ENCODE measurements at regions not wholly inside any gene's neighbourhood (a gene's known extent, or its start where the extent isn't known, plus 50 kb on each side); places are given as distances from the start of the nearest gene placed in this dataset.

- WGBS (ENCODE audit: extremely low coverage, insufficient read length, low lambda C conversion rate), result no CpG with 5 or more reads among the region's 3 CpGs
- no peak overlapping the region for H3K27ac Mint-ChIP-seq
- H3K4me3 Mint-ChIP-seq, result no peak overlapping the region
- no peak overlapping the region for H3K18ac ChIP-seq (ENCODE audit: insufficient read length, low read depth, low read length)
- H3K23me2 ChIP-seq (ENCODE audit: insufficient read length, low read depth, low read length, poor library complexity, severe bottlenecking), result no peaks in the 10 kb centered on the region
- H3K56ac ChIP-seq (ENCODE audit: insufficient read length, low read depth, low read length), result no peak overlapping the region
- H3T11ph ChIP-seq (ENCODE audit: low read length), result no peak overlapping the region
- TF ChIP-seq CTCF (conservative IDR thresholded peaks at IDR 0.05), result no peak
- no peak overlapping the region for H2AFZ ChIP-seq (ENCODE audit: low read length)
- H2BK120ac ChIP-seq (ENCODE audit: low read depth, low read length, poor library complexity, severe bottlenecking), result no peak overlapping the region
- DNase-seq, result no peak
- H3K14ac ChIP-seq (ENCODE audit: insufficient read depth, low read length), result no peak overlapping the region
- H3K27me3 ChIP-seq (ENCODE audit: insufficient read depth, low read length), result no peaks in the 10 kb centered on the region
- no peak overlapping the region for H3K9ac ChIP-seq (ENCODE audit: extremely low read depth, insufficient read length, low read length)
- H2BK15ac ChIP-seq (ENCODE audit: low read depth, low read length), result no peak overlapping the region
- H2BK5ac ChIP-seq (ENCODE audit: insufficient read length, low read length), result no peak overlapping the region
- H3K79me1 ChIP-seq (ENCODE audit: insufficient read depth, low read depth, low read length, poor library complexity, severe bottlenecking), result no peaks in the 10 kb centered on the region
- no peaks in the 10 kb centered on the region for H3K4me1 Mint-ChIP-seq
- no peaks in the 10 kb centered on the region for H3K9me3 ChIP-seq (ENCODE audit: control insufficient read depth, low read depth, low read length)
- no peak overlapping the region for H3K4me2 ChIP-seq (ENCODE audit: insufficient read depth, insufficient read length, low read length)
- no peaks in the 10 kb centered on the region for H3K79me2 ChIP-seq (ENCODE audit: insufficient read depth, low read length)
- H3K36me3 Mint-ChIP-seq (ENCODE audit: insufficient read depth in 1 of 3, low read depth in 3 of 3), result no peaks in the 10 kb centered on the region; a peak in 1 of 7 replicates
- H4K20me1 ChIP-seq (ENCODE audit: control insufficient read depth, insufficient read depth, insufficient read length), result no peaks in the 10 kb centered on the region
- H3K9me3 Mint-ChIP-seq, result no peaks in the 10 kb centered on the region; a peak in 1 of 5 replicates
- no peak overlapping the region for H2BK12ac ChIP-seq (ENCODE audit: insufficient read length, low read depth, low read length)
- no peak overlapping the region for H3K27ac ChIP-seq (ENCODE audit: insufficient read length, low read depth, low read length)
- H3K23ac ChIP-seq (ENCODE audit: insufficient read length, low read depth, low read length), result no peak overlapping the region
- no peak overlapping the region for H2AK5ac ChIP-seq (ENCODE audit: insufficient read length, low read length)
- no peak overlapping the region for H2BK20ac ChIP-seq (ENCODE audit: low read depth, low read length, poor library complexity, severe bottlenecking)
- no peaks in the 10 kb centered on the region for H3K27me3 Mint-ChIP-seq (ENCODE audit: low read depth)
- H4K5ac ChIP-seq (ENCODE audit: insufficient read length, low read depth, low read length), result no peak overlapping the region
- H3K4me1 ChIP-seq (ENCODE audit: insufficient read depth, low read length), result 0 out of 2 replicates have a peak, but pooled peaks cover 2% of the 10 kb centered on the region
- H3K4ac ChIP-seq (ENCODE audit: low read depth, low read length), result no peak overlapping the region
- H4K91ac ChIP-seq (ENCODE audit: insufficient read length, low read depth, low read length), result no peak overlapping the region
- H4K8ac ChIP-seq (replicated peaks; ENCODE audit: insufficient read length, low read depth, low read length), result no peak overlapping the region
Observed at GRCh38 chr5:67303356-67303755, 106.8 kb upstream of the CD180 start.
